Fibroblast of mammary gland (primary cell): ENCODE measurements at regions not wholly inside any gene's neighbourhood (a gene's known extent, or its start where the extent isn't known, plus 50 kb on each side); places are given as distances from the start of the nearest gene placed in this dataset.

Experiments
- DNase-seq: peaks from one replicate; pipeline ENCODE4 v3.0.0-alpha.2; 2010; ENCODE audit warnings: low read depth
- H3K4me3 ChIP-seq: 2 replicates; pipeline ENCODE4 v1.5.1; 2011; ENCODE audit warnings: low read depth, mild to moderate bottlenecking, low read length, moderate library complexity; ENCODE audit not compliant: control insufficient read depth
- TF ChIP-seq, protein P1 (sequence below): conservative IDR thresholded peaks from 2 replicates; pipeline ENCODE4 v1.5.1; 2011; ENCODE audit warnings: low read depth, low read length, inconsistent platforms; ENCODE audit not compliant: control insufficient read depth, insufficient read depth

DNA sequence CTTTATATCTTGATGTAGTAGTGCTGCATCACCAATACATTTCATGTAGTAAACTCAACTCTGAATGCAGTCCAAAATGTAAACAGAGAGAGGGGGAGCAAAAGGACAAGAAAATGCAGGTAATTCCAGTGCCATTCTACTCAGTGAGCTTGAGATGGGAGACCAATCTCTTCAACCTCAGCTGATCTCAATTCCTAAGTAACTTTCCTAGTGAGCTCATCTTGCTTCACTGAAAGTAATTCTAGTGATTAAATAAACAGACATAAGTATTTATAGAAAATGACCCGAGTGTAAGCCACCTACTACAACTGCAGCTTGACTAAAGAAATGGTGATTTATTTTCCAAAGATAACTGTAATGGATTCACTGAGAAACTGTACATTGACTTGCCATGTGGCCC, 424.5 kb downstream of the DMRT2 start:
- TF ChIP-seq, protein P1, sequence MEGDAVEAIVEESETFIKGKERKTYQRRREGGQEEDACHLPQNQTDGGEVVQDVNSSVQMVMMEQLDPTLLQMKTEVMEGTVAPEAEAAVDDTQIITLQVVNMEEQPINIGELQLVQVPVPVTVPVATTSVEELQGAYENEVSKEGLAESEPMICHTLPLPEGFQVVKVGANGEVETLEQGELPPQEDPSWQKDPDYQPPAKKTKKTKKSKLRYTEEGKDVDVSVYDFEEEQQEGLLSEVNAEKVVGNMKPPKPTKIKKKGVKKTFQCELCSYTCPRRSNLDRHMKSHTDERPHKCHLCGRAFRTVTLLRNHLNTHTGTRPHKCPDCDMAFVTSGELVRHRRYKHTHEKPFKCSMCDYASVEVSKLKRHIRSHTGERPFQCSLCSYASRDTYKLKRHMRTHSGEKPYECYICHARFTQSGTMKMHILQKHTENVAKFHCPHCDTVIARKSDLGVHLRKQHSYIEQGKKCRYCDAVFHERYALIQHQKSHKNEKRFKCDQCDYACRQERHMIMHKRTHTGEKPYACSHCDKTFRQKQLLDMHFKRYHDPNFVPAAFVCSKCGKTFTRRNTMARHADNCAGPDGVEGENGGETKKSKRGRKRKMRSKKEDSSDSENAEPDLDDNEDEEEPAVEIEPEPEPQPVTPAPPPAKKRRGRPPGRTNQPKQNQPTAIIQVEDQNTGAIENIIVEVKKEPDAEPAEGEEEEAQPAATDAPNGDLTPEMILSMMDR, result no peak
- H3K4me3 ChIP-seq, result no peak overlapping the region
- DNase-seq, result no peak

- no peak overlapping the region for H3K4me3 ChIP-seq
- DNase-seq, result peak; percentile 59
- TF ChIP-seq, protein P1, result no peak
Observed at GRCh38 chr9:1490341-1491232, 440.4 kb downstream of the DMRT2 start.

- DNase-seq, result no peak
- TF ChIP-seq, protein P1, result no peak
- no peak overlapping the region for H3K4me3 ChIP-seq
Observed at GRCh38 chr9:1492156-1492555, 442.0 kb downstream of the DMRT2 start.

- no peak for DNase-seq
- TF ChIP-seq, protein P1, result no peak
- no peak overlapping the region for H3K4me3 ChIP-seq
Observed at GRCh38 chr9:1495282-1496030, 445.3 kb downstream of the DMRT2 start.

GRCh38 chr9:1505489-1505888, 455.3 kb downstream of the DMRT2 start:
- no peak for DNase-seq
- TF ChIP-seq, protein P1, result no peak
- no peak overlapping the region for H3K4me3 ChIP-seq

DNA sequence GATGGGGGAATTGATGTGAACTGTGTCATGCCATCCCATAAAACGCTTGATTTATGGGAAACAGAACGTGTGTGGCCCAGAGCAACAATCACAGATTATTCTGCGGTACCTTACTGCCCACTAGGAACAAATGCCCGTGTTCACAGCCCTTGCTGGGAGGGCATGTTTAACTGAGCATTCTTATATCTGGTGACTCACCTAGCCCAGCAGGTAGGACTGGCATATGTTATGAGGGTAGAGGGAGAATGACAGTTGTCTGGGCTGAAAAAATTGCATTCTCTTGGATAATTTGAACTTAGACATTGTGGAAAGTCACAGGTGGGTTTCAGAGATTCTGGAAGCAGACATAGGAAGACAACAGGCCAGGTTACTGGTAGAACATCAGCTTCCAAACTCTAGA, 460.6 kb downstream of the DMRT2 start:
- no peak for DNase-seq
- TF ChIP-seq, protein P1, result no peak
- no peak overlapping the region for H3K4me3 ChIP-seq
